CD4-positive, CD25-positive, alpha-beta regulatory T cell (primary cell): ENCODE measurements at regions not wholly inside any gene's neighbourhood (a gene's known extent, or its start where the extent isn't known, plus 50 kb on each side); places are given as distances from the start of the nearest gene placed in this dataset.
"Not testable (repeated sequence)": the region's sequence is repeated elsewhere in the genome, so short reads cannot be mapped to it uniquely, and the experiment has no call there.

Experiments used
- ATAC-seq, 2 donors: fragments of 150-1000 bp; cut with Tn5 transposase; one replicate each; pipeline ENCODE4 v1.10.0; 2021; ENCODE audit warnings: low read depth in 2 of 2, moderate number of reproducible peaks in 2 of 2, moderate library complexity in 1 of 2
- DNase-seq, 3 donors: peaks; one replicate each; pipeline versions ENCODE4 v3.0.0 to v3.0.0-alpha.2; 2012 to 2022; ENCODE audit warnings: mixed read lengths in 1 of 3
- H3K27ac ChIP-seq: one replicate; pipeline ENCODE4 v1.7.0; 2013; ENCODE audit warnings: mild to moderate bottlenecking, low read length; ENCODE audit not compliant: insufficient read depth, poor library complexity, severe bottlenecking
- H3K27me3 ChIP-seq: one replicate; pipeline ENCODE4 v1.7.0; 2013; ENCODE audit warnings: low read length; ENCODE audit not compliant: control insufficient read depth, insufficient read depth
- H3K36me3 ChIP-seq: one replicate; pipeline ENCODE4 v1.7.0; 2013; ENCODE audit warnings: mild to moderate bottlenecking, low read length, moderate library complexity; ENCODE audit not compliant: control insufficient read depth, insufficient read depth
- H3K4me1 ChIP-seq: 2 replicates; pipeline ENCODE4 v1.7.0; 2013; ENCODE audit warnings: mild to moderate bottlenecking, low read length; ENCODE audit not compliant: insufficient read depth, control insufficient read depth, poor library complexity, severe bottlenecking
- H3K4me3 ChIP-seq: one replicate; pipeline ENCODE4 v1.7.0; 2013; ENCODE audit warnings: low read depth, mild to moderate bottlenecking, low read length, moderate library complexity
- H3K9me3 ChIP-seq, 2 experiments: 1 replicate in 1 of 2; 2 replicates in 1 of 2; pipeline ENCODE4 v1.7.0; 2013; ENCODE audit warnings: low read length in 2 of 2, mild to moderate bottlenecking in 1 of 2, moderate library complexity in 1 of 2; ENCODE audit not compliant: control insufficient read depth in 2 of 2
- H3K27ac Mint-ChIP-seq, 3 donors: one replicate each; pipeline ENCODE4 v1.8.0; 2020 to 2022; ENCODE audit warnings: mild to moderate bottlenecking in 3 of 3, mixed read lengths in 3 of 3, moderate library complexity in 2 of 3
- H3K27me3 Mint-ChIP-seq: one replicate; pipeline ENCODE4 v1.8.0; 2022; ENCODE audit warnings: mild to moderate bottlenecking, mixed read lengths
- H3K36me3 Mint-ChIP-seq: one replicate; pipeline ENCODE4 v1.8.0; 2020; ENCODE audit warnings: mixed read lengths
- H3K4me1 Mint-ChIP-seq, 4 donors: one replicate each; pipeline ENCODE4 v1.8.0; 2020 to 2022; ENCODE audit warnings: mixed read lengths in 4 of 4, mild to moderate bottlenecking in 1 of 4
- H3K4me3 Mint-ChIP-seq, 4 donors: one replicate each; pipeline ENCODE4 v1.8.0; 2020 to 2022; ENCODE audit warnings: mild to moderate bottlenecking in 4 of 4, mixed read lengths in 4 of 4, moderate library complexity in 3 of 4
- H3K9me3 Mint-ChIP-seq, 7 donors: one replicate each; pipeline ENCODE4 v1.8.0; 2020 to 2022; ENCODE audit warnings: mixed read lengths in 7 of 7, mild to moderate bottlenecking in 3 of 7, moderate library complexity in 2 of 7

DNA sequence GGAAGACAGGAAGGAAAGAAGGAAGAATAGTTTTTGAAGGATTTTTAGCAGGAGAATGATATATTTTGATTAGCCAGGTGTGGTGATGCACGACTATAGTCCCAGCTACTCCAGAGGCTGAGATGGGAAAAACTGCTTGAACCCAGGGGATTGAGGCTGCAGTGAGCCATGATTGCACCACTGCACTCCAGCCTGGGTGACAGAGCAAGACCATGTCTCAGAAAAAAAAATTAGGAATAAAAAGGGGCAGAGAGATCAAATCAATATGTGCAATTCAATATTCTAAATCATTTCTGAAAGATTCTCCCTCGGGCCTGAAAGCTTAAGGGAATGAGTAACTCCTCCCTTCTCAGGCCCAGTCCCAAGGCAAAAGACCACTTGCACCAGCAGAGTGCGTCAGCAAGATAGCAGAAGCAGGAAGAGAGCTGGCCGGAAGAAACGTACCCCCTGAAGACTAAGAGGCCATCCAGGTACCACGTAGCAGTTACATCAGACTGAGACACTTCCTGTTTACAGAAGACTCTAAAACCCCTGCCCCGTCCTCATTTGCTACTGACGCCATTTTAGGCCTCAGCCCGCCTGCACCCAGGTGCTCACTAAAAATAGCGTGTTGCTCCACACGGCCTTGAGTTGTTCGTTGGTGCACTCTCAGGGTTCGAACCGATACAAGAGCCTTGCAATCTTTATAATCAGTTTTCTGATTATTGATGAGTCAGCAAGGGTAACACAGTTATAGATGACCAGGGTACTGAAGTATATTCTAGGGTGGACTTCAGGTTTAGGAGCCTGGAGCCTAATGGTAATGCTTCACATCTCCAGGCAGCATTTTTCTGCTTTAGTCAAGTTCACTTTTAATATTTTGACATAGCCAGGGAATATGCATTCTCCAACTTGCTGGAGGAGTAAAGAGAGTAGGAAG, 57.7 kb upstream of the CSRP2 start:
- Mint-ChIP-seq H3K4me1 (no peaks in the 10 kb centered on the region), H3K27ac (no peak overlapping the region), H3K36me3 (no peaks in the 10 kb centered on the region), H3K27me3 (peaks cover 14% of the 10 kb centered on the region), H3K9me3 (peaks cover 0 to 3% (median 0%) of the 10 kb centered on the region in 7 donors), H3K4me3 (no peak overlapping the region)
- Histone ChIP-seq H3K36me3 (no peaks in the 10 kb centered on the region), H3K27ac (no peak overlapping the region), H3K27me3 (no peaks in the 10 kb centered on the region), H3K9me3 (no peaks in the 10 kb centered on the region), H3K4me1 (no peaks in the 10 kb centered on the region), H3K4me3 (no peak overlapping the region)
- no peak for ATAC-seq
- no peak for DNase-seq

DNA sequence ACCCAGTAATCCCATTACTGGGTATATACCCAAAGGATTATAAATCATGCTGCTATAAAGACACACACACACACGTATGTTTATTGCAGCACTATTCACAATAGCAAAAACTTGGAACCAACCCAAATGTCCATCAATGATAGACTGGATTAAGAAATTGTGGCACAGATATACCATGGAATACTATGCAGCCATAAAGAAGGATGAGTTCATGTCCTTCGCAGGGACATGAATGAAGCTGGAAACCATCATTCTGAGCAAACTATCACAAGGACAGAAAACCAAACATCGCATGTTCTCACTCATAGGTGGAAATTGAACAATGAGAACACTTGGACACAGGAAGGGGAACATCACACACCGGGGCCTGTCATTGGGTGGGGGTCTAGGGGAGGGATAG, 54.6 kb upstream of the CSRP2 start:
- not testable (repeated sequence) for DNase-seq, H3K4me1 ChIP-seq, H3K27me3 Mint-ChIP-seq, H3K27ac Mint-ChIP-seq, H3K4me3 ChIP-seq, H3K27me3 ChIP-seq, H3K36me3 ChIP-seq, H3K4me3 Mint-ChIP-seq, ATAC-seq, H3K9me3 ChIP-seq, H3K27ac ChIP-seq, H3K36me3 Mint-ChIP-seq, H3K4me1 Mint-ChIP-seq, H3K9me3 Mint-ChIP-seq

DNA sequence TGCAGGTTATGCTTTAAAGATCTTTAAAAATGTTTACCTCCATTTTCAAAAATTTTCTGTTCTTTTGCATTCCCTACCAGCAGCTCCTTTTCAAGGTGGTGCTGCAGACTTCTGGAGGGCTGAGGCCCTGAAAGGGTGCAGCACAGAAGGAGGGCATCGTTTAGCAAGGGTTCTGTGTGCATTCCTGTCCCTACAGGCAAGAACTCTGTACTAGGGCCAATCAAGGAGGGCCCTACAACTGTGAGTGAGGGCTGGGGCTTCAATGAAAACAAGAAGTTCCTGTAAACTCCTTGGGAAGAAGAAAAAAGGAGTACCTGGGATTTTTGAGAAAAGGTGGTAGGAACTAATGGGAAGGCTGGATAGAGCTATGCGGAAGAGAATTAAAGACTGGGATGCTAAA, 50.7 kb upstream of the CSRP2 start:
- peaks cover 0 to 3% (median 0%) of the 10 kb centered on the region in 7 donors for H3K9me3 Mint-ChIP-seq
- no peak overlapping the region for H3K27ac Mint-ChIP-seq
- no peaks in the 10 kb centered on the region for H3K9me3 ChIP-seq
- ATAC-seq (no peak), DNase-seq (no peak)
- no peak overlapping the region for H3K4me3 Mint-ChIP-seq
- H3K36me3 ChIP-seq, result no peaks in the 10 kb centered on the region
- H3K27ac ChIP-seq, result no peak overlapping the region
- H3K4me3 ChIP-seq, result no peak overlapping the region
- no peaks in the 10 kb centered on the region for H3K27me3 Mint-ChIP-seq
- H3K4me1 ChIP-seq, result no peaks in the 10 kb centered on the region
- H3K4me1 Mint-ChIP-seq, result no peaks in the 10 kb centered on the region
- no peaks in the 10 kb centered on the region for H3K36me3 Mint-ChIP-seq
- H3K27me3 ChIP-seq, result no peaks in the 10 kb centered on the region
